HG02943 (cell line): ENCODE measurements at regions not wholly inside any gene's neighbourhood (a gene's known extent, or its start where the extent isn't known, plus 50 kb on each side); places are given as distances from the start of the nearest gene placed in this dataset.
"Not testable (repeated sequence)": the region's sequence is repeated elsewhere in the genome, so short reads cannot be mapped to it uniquely, and the experiment has no call there.

ENCODE experiments used
- ATAC-seq: cut with Tn5 transposase; IDR thresholded peaks from one replicate; pipeline ENCODE4 v1.9.1; 2021; ENCODE audit warnings: mild to moderate bottlenecking, low read depth, moderate library complexity; ENCODE audit not compliant: unreplicated experiment

- ATAC-seq: no peak
Measured at GRCh38 chr5:56316299-56316994, 83.3 kb upstream of the ANKRD55 start.

DNA sequence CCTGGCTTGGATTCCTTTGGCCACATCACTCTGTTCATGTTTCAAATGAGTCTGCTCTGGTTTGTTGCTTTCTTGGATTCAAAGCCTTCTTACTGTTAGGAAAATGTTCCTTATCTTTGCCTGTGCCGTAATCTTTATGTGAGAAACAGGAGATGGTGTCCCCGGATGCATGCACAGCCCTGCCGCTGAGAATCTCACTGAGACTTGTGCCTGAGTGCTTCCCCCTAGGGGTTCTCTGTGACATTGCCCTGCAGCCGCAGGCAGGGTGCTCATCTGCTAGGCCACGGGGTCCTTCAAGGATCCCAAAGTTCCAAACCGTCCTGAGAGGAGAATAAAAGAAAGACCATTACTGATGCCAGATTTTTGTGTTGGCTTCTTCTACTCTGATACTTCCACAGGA is 81.4 kb upstream of the ANKRD55 start:
- ATAC-seq: no peak

- no peak for ATAC-seq
Measured at GRCh38 chr5:56313596-56313995, 80.5 kb upstream of the ANKRD55 start.

- no peak for ATAC-seq
Measured at GRCh38 chr5:56313004-56313531, 79.9 kb upstream of the ANKRD55 start.

DNA sequence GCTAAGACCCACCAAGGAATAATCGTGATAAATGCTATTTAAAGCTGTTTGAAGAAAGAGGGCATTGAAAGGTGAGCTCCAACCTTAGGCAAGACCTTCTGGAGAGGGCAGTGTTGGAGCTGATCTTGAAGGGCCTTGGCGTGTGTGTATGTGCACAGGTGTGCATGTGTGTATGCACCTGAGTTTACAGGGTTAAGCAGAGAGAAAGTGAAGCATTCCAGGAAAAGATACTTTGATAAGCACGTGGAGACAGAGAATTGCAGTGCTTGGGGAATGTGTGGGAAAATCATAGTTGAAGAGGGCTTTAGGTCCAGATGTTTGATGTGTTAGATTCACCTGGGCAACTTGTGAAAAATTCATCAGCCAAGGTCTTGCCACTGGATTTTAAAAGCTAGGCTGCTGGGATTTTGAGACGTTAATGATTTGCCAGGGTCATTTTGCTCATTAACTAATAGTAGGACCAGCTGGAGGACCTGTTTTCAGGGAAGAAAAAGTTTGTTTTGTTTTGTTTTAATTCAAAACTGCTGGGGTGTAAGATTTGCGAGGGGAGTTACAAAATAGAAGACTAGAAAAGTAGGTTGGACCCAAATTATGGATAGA is 78.3 kb upstream of the ANKRD55 start:
- no peak for ATAC-seq

DNA sequence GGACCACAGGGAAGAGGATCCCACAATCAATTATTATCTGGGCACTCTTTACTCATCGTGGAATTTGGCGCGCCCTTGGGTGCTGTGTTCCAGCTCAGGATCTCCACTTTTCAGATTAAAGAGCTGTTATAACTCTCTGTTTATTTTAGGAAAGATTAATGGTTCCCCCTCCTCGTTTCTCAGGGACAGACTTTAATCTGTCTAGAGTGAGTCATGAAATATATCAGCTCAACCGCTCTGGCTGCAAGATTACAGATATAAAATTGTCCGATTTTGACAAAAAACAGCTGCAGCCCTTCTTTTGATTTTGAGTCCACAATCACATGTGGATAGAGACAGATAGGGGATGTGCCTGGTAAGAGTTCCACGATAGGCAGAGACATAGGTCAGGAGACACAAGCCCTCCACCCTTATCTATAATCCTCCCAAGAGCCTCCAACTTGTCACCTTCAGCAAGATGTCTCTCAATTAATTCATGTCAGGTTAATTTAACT is 77.6 kb upstream of the ANKRD55 start:
- ATAC-seq: no peak

GRCh38 chr5:56309262-56309826 is 76.2 kb upstream of the ANKRD55 start:
- no peak for ATAC-seq

- no peak for ATAC-seq
Measured at GRCh38 chr5:56307714-56308333, 74.7 kb upstream of the ANKRD55 start.

- no peak for ATAC-seq
Measured at GRCh38 chr5:56306433-56307150, 73.5 kb upstream of the ANKRD55 start.

GRCh38 chr5:56305001-56305950 is 72.1 kb upstream of the ANKRD55 start:
- ATAC-seq: no peak

DNA sequence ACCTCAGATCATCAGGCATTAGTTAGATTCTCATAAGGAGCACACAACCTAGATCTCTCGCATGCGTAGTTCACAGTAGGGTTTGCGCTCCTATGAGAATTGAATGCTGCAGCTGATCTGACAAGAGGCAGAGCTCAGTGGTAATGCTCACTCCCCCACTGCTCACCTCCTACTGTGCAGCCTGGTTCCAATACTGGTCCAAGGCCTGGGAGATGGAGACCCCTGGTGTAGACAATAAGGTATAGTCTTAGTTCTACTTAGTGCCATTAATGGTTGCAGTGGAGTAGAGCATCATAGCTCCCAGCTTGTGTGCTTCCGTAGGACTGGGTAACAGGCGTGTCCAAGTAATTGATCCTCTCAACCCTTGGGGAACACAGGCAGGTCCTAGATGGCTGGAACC is 70.4 kb upstream of the ANKRD55 start:
- no peak for ATAC-seq

- ATAC-seq: no peak
Measured at GRCh38 chr5:56302027-56302426, 68.9 kb upstream of the ANKRD55 start.

DNA sequence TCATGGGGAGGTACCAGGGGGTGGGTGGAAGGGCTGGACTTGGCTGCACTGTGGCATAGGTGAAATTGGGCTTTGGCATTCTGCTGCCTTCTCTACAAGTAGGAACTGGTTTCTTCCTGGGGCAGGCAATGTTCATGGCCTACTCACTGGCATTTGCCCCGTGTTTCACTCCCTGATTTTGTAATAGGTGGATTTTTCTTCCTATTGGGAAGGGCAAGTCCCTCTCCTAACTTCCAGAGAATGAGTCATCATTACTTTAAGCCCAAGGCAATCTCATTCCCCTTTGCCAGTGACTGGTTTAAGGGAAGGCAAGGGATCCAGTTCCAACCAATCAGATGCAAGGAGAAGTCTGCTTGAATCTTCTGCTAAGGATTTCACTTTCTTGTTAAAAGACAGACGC is 67.9 kb upstream of the ANKRD55 start:
- ATAC-seq: no peak

DNA sequence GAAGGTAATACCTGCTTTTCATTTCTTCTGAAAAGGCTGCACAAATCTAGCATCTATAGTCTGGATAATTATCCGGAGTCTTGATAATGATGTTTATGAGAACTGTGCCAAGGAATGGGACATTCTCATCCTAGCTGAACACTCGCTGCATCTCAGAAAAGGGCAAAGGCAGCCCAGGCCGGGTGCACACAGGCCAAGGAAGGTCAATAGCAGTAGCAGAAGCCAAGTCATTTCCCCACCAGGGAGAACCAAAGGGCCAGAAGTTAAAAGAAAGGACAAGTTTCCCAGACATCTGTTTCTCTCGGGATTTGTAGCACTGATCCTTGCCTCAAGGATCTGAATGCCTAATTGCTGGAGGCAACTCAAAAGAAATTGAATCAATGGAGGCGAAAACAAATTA is 66.1 kb upstream of the ANKRD55 start:
- ATAC-seq: no peak

DNA sequence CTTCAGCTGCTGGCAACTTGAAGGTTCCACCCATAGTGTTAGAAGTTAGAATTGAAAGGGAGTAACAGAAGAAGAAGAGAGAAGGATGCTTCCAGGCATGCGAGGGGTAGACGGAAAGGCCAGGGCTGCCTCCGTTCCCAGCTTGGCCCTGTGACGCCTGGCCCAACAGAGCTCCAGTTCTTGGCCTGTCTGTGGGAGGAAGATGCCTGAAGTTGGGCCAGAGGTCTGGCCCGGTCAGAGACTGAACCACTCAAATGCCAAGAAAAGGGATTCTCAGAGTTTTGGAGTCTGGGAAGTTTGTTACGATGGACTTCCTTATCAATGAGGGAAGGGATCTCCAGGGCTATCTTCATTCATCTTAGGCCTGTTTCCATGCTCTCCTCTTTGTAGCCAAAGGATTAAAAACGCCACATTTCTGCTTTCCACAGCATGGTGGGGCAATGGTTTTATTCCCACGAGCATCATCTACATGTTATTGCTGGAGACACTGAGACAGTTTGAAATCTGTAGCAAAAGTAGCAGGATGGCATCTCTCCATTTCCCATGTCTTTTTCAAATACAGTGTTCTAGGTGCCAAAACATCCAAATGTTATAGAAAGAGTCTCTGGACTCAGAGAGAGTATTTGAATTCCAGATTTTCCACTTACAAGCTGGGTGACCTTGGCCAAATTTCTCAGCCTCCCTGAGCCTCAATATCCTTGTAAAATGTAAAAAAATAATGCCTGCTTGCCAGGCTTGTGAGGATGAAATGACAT is 65.4 kb upstream of the ANKRD55 start:
- ATAC-seq: no peak

GRCh38 chr5:56297851-56298250 is 64.7 kb upstream of the ANKRD55 start:
- no peak for ATAC-seq

DNA sequence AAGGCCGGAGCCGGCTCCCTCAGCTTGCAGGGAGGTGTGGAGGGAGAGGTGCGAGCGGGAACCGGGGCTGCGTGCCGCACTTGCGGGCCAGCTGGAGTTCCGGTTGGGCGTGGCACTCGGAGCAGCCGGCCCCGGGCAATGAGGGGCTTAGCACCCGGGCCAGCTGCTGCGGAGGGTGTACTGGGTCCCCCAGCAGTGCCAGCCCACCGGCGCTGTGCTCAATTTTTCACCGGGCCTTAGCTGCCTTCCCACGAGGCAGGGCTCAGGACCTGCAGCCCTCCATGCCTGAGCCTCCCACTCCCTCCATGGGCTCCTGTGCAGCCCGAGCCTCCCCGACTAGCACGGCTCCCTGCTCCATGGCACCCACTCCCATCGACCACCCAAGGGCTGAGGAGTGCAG is 62.2 kb upstream of the ANKRD55 start:
- ATAC-seq: not testable (repeated sequence)

DNA sequence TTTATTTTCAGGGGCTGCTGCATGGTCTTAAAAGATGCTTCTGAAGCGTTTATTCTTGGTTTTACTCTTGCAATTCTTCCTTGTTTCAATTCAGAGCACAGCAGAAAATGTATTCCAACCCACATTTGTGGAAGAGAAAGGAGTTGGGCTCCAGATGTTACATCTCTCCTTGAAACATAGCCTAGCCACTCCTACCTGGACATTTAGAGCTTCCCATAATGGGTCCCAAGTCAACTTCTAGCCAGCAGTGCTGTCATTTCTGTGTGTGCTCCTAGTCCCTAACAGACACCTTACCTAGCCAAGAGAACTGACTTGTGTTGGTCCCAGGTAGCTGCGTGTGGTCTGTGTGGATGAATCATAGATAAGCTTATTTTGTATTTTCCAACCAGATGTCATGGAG is 61.2 kb upstream of the ANKRD55 start:
- no peak for ATAC-seq

GRCh38 chr5:56292874-56293273 is 59.7 kb upstream of the ANKRD55 start:
- not testable (repeated sequence) for ATAC-seq
